Retina (tissue), 1 donor: ENCODE measurements at regions not wholly inside any gene's neighbourhood (a gene's known extent, or its start where the extent isn't known, plus 50 kb on each side); places are given as distances from the start of the nearest gene placed in this dataset.

ENCODE experiments used
- DNase-seq: peaks from one replicate; pipeline ENCODE4 v3.0.0-alpha.2; 2016

DNA sequence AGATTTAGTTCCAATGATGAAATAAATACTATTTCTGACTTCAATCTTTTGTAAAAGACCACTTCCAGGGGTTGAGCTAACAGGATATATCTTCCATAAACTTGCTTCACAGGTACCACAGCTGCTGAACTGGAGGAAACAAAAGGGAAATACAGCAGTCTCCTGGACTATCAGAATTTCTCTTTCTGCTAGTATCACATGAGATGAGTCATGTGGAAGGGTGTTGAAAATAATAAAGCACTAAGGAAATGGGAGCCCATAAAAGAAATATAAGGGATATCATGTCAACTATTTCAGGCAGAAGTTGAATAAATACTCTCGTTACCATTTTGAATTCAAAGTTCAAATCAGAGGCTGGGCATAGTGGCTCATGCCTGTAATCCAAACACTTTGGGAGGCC lies 250.3 kb upstream of the NFE2L3 start:
- no peak for DNase-seq

DNA sequence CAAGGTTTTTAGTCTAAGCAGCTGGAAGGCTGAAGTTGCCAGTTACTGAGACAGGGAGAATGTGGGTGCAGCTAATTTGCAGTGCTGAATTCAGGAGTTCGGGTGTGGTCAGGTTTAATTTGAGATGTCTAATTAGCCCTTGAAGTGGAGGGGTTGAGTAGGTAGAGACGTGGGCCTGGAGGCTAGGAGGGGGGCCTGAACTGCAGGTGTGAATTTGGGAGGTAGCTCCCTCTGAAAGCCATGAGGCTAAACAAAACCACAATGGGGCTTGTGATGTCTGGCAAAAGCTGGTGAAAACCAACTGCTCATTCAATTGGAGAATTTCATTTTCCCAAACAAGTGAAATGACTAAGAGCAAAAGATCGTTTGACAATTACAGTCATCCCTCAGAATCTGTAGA lies 246.0 kb upstream of the NFE2L3 start:
- no peak for DNase-seq

DNA sequence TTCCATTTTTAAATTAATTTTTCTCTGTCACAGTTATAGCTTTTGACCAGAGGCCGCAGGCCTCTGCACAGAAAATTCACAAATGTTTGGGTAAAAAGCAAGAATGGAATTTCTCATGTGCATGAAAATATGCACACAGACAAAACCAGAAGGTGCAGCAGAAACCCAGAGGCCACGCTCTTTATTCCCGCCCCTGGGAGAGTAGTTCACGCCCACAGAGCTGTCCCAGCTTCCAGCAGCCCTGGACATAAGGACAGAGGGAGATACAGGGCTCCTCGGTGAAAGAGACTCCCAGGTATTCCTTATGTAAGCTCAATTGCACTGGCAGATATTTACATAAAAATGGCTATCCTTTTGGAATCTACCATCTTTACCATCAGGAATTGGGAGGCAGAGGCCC lies 245.2 kb upstream of the NFE2L3 start:
- no peak for DNase-seq

DNA sequence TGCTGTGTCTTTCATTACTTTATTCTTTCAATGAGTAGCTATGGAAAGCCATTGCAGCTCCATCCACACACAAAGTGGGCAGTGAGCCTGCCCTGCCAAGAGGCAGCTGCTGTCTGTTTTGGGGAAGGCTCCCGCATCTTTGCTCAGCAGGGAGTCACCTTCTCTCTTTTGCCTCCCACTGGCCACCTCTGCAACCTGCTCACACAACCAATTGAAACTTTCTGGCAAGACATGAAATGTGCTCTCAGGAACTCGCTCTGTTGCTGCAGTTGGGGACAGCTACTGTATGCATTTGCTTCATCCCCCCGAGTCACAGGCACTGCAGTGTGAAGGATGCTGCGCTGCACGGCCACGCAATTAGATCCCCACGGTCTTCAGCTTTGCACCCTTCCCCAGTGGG lies 244.8 kb upstream of the NFE2L3 start:
- DNase-seq = no peak

DNA sequence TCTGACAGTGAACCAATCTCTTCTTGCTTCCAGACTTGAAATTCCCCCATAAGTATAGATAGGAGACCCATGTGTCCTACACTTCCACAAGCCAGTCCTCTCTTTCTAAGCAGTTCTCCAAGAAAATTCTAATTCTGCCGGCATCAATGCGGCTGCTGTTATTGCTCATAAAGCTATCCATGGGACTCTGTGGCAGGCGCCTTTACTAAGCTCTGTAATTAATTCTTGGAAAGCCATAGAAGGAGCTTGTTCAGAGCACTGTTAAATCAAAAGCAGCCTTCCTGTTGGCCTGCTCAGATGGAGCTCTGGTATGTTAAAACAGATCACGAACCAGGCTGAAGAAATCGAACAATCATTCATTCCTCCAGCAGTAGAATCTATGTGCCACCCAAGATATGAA lies 244.3 kb upstream of the NFE2L3 start:
- DNase-seq = no peak

DNA sequence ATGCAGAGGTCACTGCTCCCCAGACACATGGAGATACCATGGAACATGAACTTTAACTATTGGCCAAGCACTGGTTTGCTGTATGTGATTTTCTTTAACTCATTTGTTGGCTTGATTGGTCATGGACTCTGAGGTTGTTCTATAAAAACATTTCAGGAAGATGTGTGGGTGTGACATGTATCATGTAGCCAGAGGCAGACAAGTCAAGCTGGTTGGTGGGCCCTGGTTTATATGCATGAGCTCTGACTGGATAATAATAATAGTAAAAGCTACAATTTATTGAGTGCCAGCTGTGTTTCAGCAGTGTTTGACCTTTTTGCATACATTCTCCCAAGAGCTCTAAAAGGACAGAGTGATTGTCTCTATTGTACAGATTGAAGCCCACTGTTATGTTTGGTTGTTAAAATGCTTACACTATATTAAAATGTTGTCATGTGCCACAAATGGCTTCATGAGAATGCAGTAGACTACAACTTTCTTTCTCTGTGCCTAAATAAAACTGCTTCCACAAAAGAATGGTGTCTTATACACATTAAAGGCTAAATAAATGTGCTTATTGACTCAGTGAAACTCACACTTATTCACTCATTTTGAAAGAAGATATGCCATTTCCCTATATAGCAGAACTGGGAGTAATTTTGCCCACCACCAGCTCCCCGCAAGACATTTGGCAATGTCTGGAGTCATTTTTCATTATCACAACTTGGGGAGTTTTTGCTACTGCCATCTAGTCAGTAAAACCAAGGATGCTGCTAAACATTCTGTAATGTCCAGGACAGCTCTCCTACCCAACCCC lies 243.6 kb upstream of the NFE2L3 start:
- no peak for DNase-seq

DNA sequence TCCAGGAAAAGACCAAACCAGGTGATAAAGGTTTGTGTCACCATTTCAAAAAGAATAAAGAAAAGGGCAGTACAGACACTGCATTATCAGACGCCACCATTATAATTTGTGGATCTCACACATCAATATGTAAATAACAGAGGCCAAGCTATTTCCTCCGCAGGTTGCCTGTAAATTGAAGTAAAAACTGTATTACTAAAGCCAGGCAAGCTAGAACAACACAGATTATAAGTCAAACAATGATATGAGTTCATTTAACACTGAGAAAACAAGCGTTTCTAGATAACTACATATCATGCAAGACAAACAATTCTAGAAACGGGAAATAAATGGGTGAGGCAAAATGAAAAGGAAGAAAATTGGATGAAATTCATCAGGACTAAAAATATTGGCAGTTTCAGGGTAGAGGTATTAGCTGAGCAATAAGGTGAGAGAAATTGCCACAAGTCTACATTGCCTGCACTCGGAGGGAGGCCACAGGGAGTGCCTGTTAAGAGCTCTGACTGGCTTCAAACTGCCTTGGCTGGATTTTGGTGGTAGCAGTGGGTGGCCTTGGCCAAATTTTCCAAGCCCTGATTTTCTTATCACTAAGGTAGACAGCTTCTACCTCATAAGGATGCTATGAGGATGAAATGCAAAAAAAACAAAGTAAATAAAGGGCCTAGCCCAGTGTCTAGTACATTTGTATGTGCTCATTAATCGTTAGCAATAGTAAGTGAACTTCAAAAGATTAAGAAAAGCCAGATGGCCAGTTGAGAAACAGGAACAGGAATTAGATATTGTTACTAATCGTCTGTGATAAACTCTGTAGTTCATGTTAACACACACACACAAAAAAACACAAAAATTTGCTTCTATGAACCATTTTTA lies 240.0 kb upstream of the NFE2L3 start:
- DNase-seq = no peak

DNA sequence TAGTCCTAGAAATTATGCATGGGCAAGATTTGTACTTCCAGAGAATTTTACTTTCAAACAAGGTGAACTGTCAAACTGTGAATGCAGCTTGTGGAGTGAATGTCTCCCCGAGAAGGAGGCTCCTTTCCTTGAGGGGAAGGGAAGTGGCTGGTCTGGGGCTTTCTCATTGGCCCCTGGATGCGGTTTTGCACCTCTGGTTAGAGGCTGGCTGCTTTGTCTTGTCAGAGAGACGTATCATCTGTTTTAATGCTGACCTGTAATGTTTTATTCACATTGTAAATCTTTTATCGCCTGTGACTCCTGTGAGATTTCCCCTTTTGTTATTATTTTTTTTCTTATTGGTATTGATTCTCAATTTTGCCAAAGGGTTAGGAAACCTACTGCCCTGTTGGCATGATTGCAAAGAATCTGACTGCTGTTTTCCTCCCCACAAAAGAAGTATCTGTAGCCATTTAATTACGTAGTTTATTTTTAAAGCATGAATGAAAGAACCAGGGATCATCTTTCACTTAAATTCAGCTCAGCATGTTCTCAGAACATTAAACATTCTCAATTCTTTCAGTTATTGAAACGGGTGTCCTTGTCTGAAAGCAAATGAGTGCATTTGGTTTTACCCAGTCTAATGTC lies 238.3 kb upstream of the NFE2L3 start:
- no peak for DNase-seq

DNA sequence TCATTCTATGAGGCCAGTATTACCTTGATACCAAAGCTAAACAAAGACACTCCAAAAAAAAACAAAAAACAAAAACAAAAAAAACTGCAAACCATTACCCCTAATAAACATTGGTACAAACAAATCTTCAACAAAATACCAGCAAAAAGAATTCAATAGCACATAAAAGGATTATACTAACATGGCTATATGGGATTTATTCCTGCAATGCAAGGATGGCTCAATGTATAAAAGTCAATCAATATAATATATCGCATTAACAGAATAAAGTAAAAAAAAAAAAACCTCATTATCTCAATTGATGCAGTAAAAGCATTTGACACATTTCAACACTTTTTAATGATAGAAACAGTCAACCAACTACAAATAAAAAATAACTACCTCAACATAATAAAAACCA lies 233.3 kb upstream of the NFE2L3 start:
- DNase-seq = no peak

DNA sequence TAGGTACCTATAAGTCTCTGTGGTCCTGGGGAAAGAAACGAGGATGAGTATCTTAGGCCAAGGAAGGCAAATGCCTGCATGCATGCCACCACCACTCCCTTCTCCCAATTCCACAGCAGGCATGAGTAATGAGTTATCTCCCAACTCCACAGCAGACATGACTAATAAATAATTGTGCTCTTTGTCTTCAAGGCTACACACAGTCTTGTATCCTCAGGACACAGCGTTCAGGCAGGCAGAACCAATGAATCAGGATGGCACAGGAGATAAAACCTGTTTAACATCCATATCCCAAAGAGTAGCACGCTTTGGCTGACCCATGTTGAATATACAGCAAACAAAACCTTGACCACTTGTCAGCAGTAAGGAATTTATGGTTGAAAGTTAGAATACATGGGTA lies 229.7 kb upstream of the NFE2L3 start:
- DNase-seq = no peak

DNA sequence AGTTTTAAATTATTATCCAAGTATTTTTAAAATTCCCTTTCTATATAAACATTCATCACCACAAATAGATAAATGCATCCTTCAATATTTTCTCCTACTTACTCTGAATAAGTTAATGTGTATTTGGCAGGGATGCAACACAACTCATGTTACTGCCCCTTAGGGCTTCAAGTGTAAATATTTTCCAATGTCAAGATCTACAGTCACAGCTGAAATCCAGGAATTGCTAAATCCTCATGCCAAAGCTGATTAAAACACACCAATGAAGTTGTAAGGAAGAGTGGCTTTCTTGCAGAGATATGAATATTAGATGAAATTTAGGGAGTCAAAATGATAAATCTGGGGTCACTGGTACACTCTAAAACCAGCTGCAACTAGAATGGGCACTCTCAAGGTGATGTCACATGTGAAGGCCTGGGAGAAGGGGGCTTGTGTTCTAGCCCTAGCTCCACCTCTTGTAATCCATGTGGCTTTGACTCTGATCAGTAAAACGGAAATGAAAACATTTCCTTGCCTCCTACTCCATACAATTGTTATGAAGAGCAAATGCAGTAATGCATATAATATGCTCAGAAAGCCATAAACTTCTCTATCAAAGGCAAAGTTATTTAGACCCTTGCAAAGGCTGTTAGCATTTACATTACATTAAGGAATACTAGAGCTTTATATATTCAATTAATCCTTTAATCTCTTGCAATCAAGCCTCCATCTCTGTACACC lies 228.1 kb upstream of the NFE2L3 start:
- no peak for DNase-seq

DNA sequence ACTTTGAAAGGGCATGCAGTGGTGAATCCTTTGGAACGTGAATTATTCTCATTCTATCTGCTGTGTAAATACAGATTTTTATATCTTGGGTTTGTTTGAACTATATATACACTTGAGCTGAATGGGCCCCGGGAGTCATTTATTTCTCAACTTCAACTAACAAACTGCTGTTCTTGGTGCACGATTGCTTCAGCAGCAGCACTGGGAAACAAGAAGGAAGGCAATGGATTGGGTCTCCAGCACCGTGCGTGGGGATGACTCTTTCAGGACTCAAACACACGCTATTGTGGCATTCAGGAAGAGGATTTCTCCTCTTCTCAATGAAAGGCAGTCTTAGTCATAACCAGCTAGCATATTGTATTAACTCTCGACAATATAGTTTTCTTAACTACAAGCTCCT lies 226.0 kb upstream of the NFE2L3 start:
- DNase-seq = no peak

DNA sequence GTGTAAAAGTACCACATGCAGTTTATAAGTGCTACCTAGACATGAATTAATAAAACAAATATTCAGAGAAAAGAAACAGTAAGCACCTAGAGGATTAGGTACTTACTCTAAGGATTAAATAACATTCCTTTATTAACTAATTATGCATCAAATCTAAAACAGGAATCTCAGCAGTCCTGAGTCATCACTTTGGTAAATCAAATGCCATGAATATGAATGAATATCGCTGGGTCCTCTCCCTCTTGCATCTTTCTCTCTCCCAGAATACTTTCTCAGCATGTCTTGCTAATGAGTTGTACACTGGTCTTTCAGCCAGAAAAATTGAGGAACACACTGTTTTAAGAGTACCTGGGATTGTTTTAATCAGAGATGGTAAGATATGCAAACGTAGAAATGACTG lies 225.5 kb upstream of the NFE2L3 start:
- no peak for DNase-seq

DNA sequence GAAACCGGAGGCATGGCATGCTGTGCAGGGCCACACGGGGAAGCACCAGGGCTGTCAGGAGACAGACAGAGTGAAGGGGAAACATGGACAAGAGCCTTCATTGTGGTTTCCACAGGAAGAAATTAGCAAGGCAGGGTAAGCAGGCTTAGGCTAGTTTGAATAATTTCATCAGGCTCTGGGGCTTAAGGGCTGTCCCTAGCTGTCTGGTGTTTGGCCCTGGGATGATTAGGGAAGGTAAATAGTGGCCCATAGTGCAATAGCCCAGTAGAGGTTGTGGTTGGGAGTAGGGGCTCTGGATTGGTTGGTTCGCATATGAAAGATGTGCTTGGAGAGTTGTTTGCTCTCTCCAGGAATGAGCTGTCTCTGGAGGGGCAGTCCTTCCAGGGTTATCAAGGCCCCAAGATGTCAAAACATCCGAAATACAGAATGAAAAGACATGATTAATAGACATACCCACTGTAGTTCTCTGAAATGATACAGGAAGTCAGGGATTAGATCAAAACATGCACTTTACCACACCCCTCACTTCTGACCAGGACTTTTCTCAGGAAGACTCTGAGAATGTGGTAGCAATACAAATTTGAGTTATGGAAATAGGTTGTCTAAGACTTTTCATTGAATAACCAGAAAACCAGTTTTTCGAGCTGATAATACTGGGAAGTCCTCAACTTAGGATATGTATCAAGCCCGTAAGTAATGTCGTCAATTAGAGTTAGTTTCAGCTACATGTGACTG lies 224.9 kb upstream of the NFE2L3 start:
- no peak for DNase-seq

DNA sequence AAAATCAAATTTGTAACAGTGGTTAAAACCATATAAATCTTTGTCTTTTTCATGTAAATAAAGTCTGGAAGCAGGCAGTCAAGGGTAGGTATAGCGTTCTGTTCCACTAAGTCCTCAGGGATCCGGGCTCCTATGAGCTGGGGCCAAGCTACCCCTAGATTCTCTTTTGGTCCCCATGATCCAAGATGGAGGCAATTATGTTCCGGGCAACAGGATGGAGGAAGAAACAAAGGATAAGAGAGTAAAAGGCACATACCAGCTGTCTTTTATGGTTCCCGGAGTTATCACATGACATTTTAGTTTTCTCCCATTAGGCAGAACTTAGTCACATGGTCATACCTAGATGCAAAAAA lies 224.4 kb upstream of the NFE2L3 start:
- no peak for DNase-seq

DNA sequence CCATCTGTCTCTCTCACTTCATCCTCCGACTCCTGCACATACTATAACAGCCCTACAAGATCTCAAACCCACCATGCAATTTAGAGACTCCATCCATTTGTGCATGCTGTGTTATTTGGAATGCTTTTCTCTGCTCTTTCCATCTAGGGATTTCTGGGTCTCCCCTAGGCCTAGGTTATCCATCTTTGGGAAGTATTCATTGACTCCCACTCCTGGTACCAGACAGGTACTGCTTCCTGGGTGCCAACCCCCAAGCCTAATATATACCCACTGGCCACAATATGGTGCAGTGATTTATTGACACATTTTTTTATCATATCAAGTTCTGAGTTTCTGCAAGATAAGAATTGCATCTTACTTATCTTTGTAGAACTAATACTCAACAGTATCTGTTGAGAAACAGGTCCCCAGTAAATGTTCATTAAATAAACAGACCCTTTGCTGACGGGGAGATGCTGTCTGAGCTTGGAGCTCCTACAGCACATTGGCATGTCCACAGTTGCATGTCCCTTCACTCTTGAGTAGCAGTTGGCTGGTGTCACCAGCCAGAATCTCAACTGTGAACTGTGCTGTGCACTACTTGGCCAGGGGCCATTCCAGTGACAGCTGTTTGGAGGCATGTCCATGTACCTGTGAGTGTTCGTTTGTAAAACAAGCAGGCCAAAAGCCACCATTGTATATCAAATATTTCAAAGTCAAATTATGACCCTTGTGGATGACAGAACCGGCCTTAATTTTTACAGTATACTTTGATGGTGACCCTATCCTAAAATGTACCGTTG lies 223.3 kb upstream of the NFE2L3 start:
- DNase-seq = no peak

DNA sequence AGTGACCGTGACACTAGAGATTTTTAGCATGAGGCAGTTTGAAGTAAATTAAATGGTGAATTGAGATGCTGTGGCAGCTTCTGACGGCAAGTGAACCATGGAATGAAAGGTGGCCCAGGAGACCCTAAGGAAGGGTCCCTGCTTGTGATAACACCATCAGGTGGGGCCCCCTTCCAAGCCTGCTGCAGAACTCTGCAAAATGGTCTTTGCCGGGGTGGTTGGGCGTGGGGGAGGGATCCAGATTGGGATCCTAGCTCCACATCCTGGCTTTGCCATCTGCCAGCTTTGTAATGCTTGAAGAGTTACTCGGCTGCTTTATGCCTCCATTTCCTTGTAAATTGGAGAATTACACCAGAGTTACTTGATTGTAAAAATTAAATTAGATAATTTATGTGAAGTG lies 222.6 kb upstream of the NFE2L3 start:
- no peak for DNase-seq

DNA sequence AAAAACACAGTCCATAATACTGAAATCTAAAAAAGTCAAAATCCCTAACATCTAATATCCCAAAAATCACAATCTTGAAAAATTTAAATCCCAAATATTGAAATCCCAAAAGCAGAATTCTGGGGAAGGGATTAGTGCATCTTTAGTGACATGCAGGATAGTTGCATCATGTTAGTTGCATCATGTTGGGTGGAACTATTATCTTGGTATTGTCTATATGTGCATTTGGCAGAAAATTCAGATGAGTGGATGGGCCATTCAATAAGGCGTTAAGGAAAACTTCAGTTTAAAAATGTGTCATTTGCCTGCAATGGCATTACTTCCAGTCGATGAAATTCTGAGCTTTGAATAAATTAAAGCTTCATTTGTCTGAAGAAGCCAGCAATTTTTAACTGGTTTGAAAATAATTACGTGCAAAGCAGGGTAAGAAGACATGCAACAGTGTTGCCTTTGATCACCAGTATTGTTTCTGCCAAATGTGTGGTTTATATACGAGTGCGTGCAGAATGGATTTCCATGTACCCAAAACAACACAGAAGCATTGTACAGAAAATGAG lies 221.4 kb upstream of the NFE2L3 start:
- DNase-seq = no peak

DNA sequence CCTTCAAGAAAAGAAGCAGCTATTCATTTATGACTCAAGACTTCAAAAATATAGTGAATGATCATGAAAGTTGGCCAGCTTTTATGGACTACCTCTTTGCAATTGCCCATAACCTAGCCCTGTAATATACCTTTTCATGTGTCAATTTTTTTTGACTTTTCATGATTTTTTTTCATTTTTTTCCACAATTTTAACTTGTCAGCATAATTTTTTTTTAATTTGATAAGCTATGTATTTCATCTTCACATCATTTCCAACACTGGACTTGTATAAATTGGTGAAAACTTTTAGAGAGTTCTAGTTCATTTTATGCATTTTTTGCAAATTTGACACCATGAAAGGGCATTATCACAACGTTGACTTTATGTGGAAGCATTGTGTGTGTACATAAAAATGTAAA lies 220.8 kb upstream of the NFE2L3 start:
- DNase-seq = no peak

DNA sequence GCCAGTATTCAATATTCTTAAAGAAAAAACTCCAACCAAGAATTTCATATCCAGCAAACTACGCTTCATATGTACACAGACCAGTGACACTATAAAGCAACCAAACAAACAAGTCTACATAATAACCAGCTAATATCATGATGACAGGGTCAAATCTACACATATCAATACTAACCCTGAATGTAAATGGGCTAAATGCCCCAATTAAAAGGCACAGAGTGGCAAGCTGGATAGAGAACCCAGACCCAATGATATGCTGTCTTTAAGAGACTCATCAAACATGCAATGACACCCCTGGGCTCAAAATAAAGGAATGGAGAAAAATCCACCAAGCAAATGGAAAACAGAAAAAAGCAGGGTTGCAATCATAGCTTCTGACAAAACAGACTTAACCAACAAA lies 218.1 kb upstream of the NFE2L3 start:
- DNase-seq = no peak
